Stomach (tissue), 8 donors: ENCODE measurements at regions not wholly inside any gene's neighbourhood (a gene's known extent, or its start where the extent isn't known, plus 50 kb on each side); places are given as distances from the start of the nearest gene placed in this dataset.

ENCODE experiments used
- DNase-seq, 2 donors: peaks; one replicate each; pipeline versions ENCODE4 v3.0.0 to v3.0.0-alpha.2; 2013 to 2019
- H3K27ac ChIP-seq, 5 donors: fragments of 200-600 bp in 4 of 5; sonication (generic) in 4 of 5; one replicate each; pipeline ENCODE4 v1.5.1; 2013 to 2019; ENCODE audit warnings: mild to moderate bottlenecking in 1 of 5, moderate library complexity in 1 of 5
- H3K27me3 ChIP-seq, 3 donors: fragments of 200-600 bp; sonication (generic); one replicate each; pipeline ENCODE4 v1.5.1; 2017 to 2019; ENCODE audit warnings: mixed run types in 1 of 3
- H3K36me3 ChIP-seq, 4 donors: fragments of 200-600 bp; sonication (generic); 1 replicate in 3 of 4; 2 replicates in 1 of 4; pipeline ENCODE4 v1.5.1; 2016 to 2019
- H3K4me1 ChIP-seq, 4 donors: fragments of 200-600 bp; sonication (generic); one replicate each; pipeline ENCODE4 v1.5.1; 2016 to 2019
- H3K4me3 ChIP-seq, 4 donors: fragments of 200-600 bp; sonication (generic) in 3 of 4; one replicate each; pipeline ENCODE4 v1.5.1; 2016 to 2019; ENCODE audit warnings: mild to moderate bottlenecking in 1 of 4
- H3K9me3 ChIP-seq, 4 donors: fragments of 200-600 bp; sonication (generic); one replicate each; pipeline ENCODE4 v1.5.1; 2016 to 2019
- CTCF ChIP-seq, 7 experiments: fragments of 450-650 bp in 4 of 7; fragments of 200-600 bp in 3 of 7; sonication (generic) in 3 of 7; IDR thresholded peaks; one replicate each; pipeline ENCODE4 v1.5.1; 2016 to 2019; ENCODE audit warnings: antibody characterized with exemption in 7 of 7, control low read depth in 2 of 7, mild to moderate bottlenecking in 1 of 7
- EP300 ChIP-seq: sonication (generic); formaldehyde crosslinking; IDR thresholded peaks from one replicate; pipeline ENCODE4 v1.6.1; 2017; ENCODE audit warnings: antibody characterized with exemption
- POLR2A ChIP-seq, 4 donors: fragments of 450-650 bp; IDR thresholded peaks; one replicate each; pipeline ENCODE4 v1.6.1; 2016; ENCODE audit warnings: antibody characterized with exemption in 4 of 4, control low read depth in 2 of 4, mild to moderate bottlenecking in 1 of 4, moderate library complexity in 1 of 4
- POLR2AphosphoS5 ChIP-seq, 3 donors: sonication (generic); formaldehyde crosslinking; IDR thresholded peaks; one replicate each; pipeline ENCODE4 v1.6.1; 2016; ENCODE audit warnings: antibody characterized with exemption in 3 of 3
- WGBS, 5 donors: extraction: QIAGEN DNeasy Blood & Tissue Kit in 3 of 5; methylation state at CpG; one replicate each; pipeline versions ENCODE4 v1.1.5 to v1.1.7; 2013 to 2018; 5-methylcytosine and 5-hydroxymethylcytosine counted together
- intact Hi-C: fragments of 100-400 bp; cut with DNase I; formaldehyde crosslinking; loops from one replicate; pipeline ENCODE4 v1.15.1; 2023; ENCODE audit warnings: low total_unique reads
- donor health status: healthy with polysubstance abuse.
- donor health status: Bipolar disorder and iron deficiency.
- donor health status: healthy.

DNA sequence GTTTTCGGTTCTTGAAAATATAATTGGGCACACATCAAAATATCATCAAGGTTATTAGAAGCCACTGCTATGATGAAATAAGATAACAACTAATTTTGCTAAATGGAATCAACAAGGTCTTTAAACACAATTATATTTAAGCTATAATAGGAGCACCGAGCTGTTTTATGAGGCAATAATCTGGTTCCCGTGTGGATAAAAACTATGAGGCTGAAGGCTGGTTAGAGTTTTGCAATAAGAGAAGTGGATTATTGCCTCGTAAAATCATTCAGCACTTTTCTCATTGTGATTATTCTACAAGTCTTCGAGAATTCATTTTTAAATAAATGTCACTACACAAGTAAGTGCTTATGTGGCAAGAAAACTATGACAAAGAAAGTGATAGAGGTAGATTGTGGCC is 975.7 kb upstream of the ADGRL2 start:
- WGBS, 5 donors, result 85 to 90% (median 87%) methylated on average over 5 of the region's 5 CpGs
- Histone ChIP-seq H3K27me3 (no peaks in the 10 kb centered on the region), H3K9me3 (no peaks in the 10 kb centered on the region), H3K4me1 (no peaks in the 10 kb centered on the region), H3K27ac (no peak overlapping the region), H3K4me3 (no peak overlapping the region), H3K36me3 (no peaks in the 10 kb centered on the region)
- TF ChIP-seq POLR2AphosphoS5 (IDR thresholded peaks at IDR 0.05) (no peak), CTCF (IDR thresholded peaks at IDR 0.05) (no peak), EP300 (no peak), POLR2A (IDR thresholded peaks at IDR 0.05) (no peak)
- no peak for DNase-seq
- intact Hi-C loops, result no loop called here

DNA sequence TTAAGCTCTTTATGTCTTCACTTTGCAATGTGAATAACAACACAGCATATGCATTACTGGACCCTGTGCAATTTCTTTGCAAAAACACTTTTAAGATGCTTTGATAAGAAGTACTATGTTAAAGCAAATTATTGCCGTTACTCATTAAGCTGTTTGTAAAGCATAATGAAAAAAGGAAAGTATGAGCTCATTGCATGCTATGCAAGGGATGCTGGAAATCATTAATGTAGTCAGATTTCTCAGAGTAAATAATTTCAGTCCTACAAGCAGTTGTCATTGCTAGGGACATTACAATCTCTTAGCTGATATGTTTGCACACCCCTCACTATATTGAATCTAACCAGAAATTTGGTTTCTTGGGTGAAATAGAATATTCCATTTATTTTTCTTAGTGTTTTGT is 982.5 kb upstream of the ADGRL2 start:
- TF ChIP-seq POLR2AphosphoS5 (IDR thresholded peaks at IDR 0.05) (no peak), CTCF (IDR thresholded peaks at IDR 0.05) (no peak), EP300 (no peak), POLR2A (IDR thresholded peaks at IDR 0.05) (no peak)
- no peak overlapping the region for H3K27ac ChIP-seq
- 58 to 75% (median 58%) methylated on average over 1 of the region's 1 CpG for WGBS, 5 donors
- no peaks in the 10 kb centered on the region for H3K4me1 ChIP-seq
- intact Hi-C loops, result no loop called here
- H3K4me3 ChIP-seq, result no peak overlapping the region
- no peak for DNase-seq
- no peaks in the 10 kb centered on the region for H3K36me3 ChIP-seq
- no peaks in the 10 kb centered on the region for H3K27me3 ChIP-seq
- H3K9me3 ChIP-seq, result no peaks in the 10 kb centered on the region

- TF ChIP-seq POLR2AphosphoS5 (IDR thresholded peaks at IDR 0.05) (no peak), CTCF (IDR thresholded peaks at IDR 0.05) (no peak), EP300 (no peak), POLR2A (IDR thresholded peaks at IDR 0.05) (no peak)
- H3K4me1 ChIP-seq, result no peaks in the 10 kb centered on the region
- H3K27ac ChIP-seq, result no peak overlapping the region
- H3K4me3 ChIP-seq, result no peak overlapping the region
- intact Hi-C loops, result no loop called here
- no peaks in the 10 kb centered on the region for H3K27me3 ChIP-seq
- no peak for DNase-seq
- no peaks in the 10 kb centered on the region for H3K36me3 ChIP-seq
- no peaks in the 10 kb centered on the region for H3K9me3 ChIP-seq
- WGBS, 5 donors, result 47 to 58% (median 51%) methylated on average over 2 of the region's 2 CpGs
These were observed 992.8 kb upstream of the ADGRL2 start for GRCh38 chr1:80807981-80808380.

GRCh38 chr1:80806431-80806830 is 994.3 kb upstream of the ADGRL2 start:
- Histone ChIP-seq H3K27me3 (no peaks in the 10 kb centered on the region), H3K36me3 (no peaks in the 10 kb centered on the region), H3K9me3 (no peaks in the 10 kb centered on the region), H3K4me1 (no peaks in the 10 kb centered on the region), H3K4me3 (no peak overlapping the region), H3K27ac (no peak overlapping the region)
- WGBS, 5 donors, result 77 to 91% (median 79%) methylated on average over 2 of the region's 2 CpGs
- intact Hi-C loops, result no loop called here
- no peak for TF ChIP-seq POLR2A (IDR thresholded peaks at IDR 0.05)
- no peak for TF ChIP-seq POLR2AphosphoS5 (IDR thresholded peaks at IDR 0.05)
- TF ChIP-seq EP300, result no peak
- TF ChIP-seq CTCF (IDR thresholded peaks at IDR 0.05), result no peak
- no peak for DNase-seq
